ENCODE measurements at regions not wholly inside any gene's neighbourhood (a gene's known extent, or its start where the extent isn't known, plus 50 kb on each side); places are given as distances from the start of the nearest gene placed in this dataset.

GRCh38 chr5:2193542-2194235 lies 311.0 kb upstream of the IRX4 start:
- TF ChIP-seq, protein P1, sequence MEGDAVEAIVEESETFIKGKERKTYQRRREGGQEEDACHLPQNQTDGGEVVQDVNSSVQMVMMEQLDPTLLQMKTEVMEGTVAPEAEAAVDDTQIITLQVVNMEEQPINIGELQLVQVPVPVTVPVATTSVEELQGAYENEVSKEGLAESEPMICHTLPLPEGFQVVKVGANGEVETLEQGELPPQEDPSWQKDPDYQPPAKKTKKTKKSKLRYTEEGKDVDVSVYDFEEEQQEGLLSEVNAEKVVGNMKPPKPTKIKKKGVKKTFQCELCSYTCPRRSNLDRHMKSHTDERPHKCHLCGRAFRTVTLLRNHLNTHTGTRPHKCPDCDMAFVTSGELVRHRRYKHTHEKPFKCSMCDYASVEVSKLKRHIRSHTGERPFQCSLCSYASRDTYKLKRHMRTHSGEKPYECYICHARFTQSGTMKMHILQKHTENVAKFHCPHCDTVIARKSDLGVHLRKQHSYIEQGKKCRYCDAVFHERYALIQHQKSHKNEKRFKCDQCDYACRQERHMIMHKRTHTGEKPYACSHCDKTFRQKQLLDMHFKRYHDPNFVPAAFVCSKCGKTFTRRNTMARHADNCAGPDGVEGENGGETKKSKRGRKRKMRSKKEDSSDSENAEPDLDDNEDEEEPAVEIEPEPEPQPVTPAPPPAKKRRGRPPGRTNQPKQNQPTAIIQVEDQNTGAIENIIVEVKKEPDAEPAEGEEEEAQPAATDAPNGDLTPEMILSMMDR (IDR thresholded peaks at IDR 0.05; ENCODE audit: borderline replicate concordance, extremely low read depth, low read length, poor library complexity, severe bottlenecking) = no peak
- TF ChIP-seq EZH2 (IDR thresholded peaks at IDR 0.05; ENCODE audit: borderline replicate concordance, low read depth, low read length, severe bottlenecking) = no peak

Measured in DND-41 (cell line).